OCI-LY7 (cell line): ENCODE measurements at regions not wholly inside any gene's neighbourhood (a gene's known extent, or its start where the extent isn't known, plus 50 kb on each side); places are given as distances from the start of the nearest gene placed in this dataset.

Experiments
- BruUV-seq: library from RNA; stranded (reverse); fragments of 400-500 nt; replicated peaks from 2 replicates; lab custom pipeline; 2021; lab: Mats Ljungman, UMichigan
- CTCF ChIA-PET: fragments of 300-600 bp; sonication (Branson Sonifier 250); formaldehyde crosslinking; loops from one replicate; lab custom pipeline; 2022; ENCODE audit warnings: antibody characterized with exemption; ENCODE audit not compliant: unreplicated experiment; lab: Charles Lee
- POLR2A ChIA-PET: fragments of 300-600 bp; sonication (Branson Sonifier 250); formaldehyde crosslinking; loops from one replicate; lab custom pipeline; 2022; ENCODE audit warnings: antibody characterized with exemption; lab: Charles Lee
- DNase-seq: peaks from one replicate; pipeline ENCODE4 v3.0.0-alpha.2; 2015; ENCODE audit warnings: low spot score
- H2AFZ ChIP-seq: fragments of 200-600 bp; sonication (generic), shearing (Covaris generic); 2 replicates; pipeline ENCODE4 v1.6.1; 2014; ENCODE audit warnings: mild to moderate bottlenecking, antibody characterized with exemption, low read length, moderate library complexity
- H3K27ac ChIP-seq: fragments of 200-600 bp; sonication (generic); 2 replicates; pipeline ENCODE4 v1.5.1; 2014; ENCODE audit warnings: mixed run types, low read depth, mild to moderate bottlenecking, moderate library complexity, low read length, inconsistent platforms; ENCODE audit not compliant: poor library complexity, severe bottlenecking
- H3K36me3 ChIP-seq: fragments of 200-600 bp; sonication (generic); 2 replicates; pipeline ENCODE4 v1.6.1; 2014; ENCODE audit warnings: mild to moderate bottlenecking, antibody characterized with exemption, low read length, moderate library complexity, mixed read lengths; ENCODE audit not compliant: insufficient read depth
- H3K4me1 ChIP-seq: fragments of 200-600 bp; sonication (generic); 2 replicates; pipeline ENCODE4 v1.5.1; 2014; ENCODE audit warnings: mild to moderate bottlenecking, low read length; ENCODE audit not compliant: insufficient read depth, poor library complexity, severe bottlenecking
- H3K4me2 ChIP-seq: fragments of 200-600 bp; sonication (generic); 2 replicates; pipeline ENCODE4 v1.6.1; 2014; ENCODE audit warnings: mild to moderate bottlenecking, low read length
- H3K4me3 ChIP-seq: fragments of 200-600 bp; sonication (generic); 2 replicates; pipeline ENCODE4 v1.5.1; 2014; ENCODE audit warnings: mild to moderate bottlenecking, low read depth, low read length; ENCODE audit not compliant: poor library complexity, severe bottlenecking
- H3K79me2 ChIP-seq: fragments of 200-600 bp; sonication (generic); 2 replicates; pipeline ENCODE4 v1.6.1; 2016; ENCODE audit warnings: low read depth, mild to moderate bottlenecking, low read length, moderate library complexity, mixed read lengths; ENCODE audit not compliant: insufficient read depth
- H3K9me2 ChIP-seq: fragments of 200-600 bp; sonication (generic); 2 replicates; pipeline ENCODE4 v1.6.1; 2016; ENCODE audit warnings: mild to moderate bottlenecking, low read length, mixed read lengths; ENCODE audit not compliant: insufficient read depth
- H3K9me3 ChIP-seq: fragments of 200-600 bp; sonication (generic); 2 replicates; pipeline ENCODE4 v1.6.1; 2014; ENCODE audit warnings: mild to moderate bottlenecking, mixed run types, low read length, mixed read lengths
- H4K20me1 ChIP-seq: fragments of 200-600 bp; sonication (generic); 2 replicates; pipeline ENCODE4 v1.6.1; 2014; ENCODE audit warnings: mild to moderate bottlenecking, antibody characterized with exemption, low read length, moderate library complexity, mixed read lengths; ENCODE audit not compliant: insufficient read depth
- EZH2phosphoT487 ChIP-seq: fragments of 200-600 bp; sonication (generic); IDR thresholded peaks from 2 replicates; pipeline ENCODE4 v1.6.1; 2018; ENCODE audit warnings: low read depth, borderline replicate concordance, mild to moderate bottlenecking, mixed run types, antibody characterized with exemption, low read length, moderate library complexity, mixed read lengths
- intact Hi-C: fragments of 100-400 bp; cut with micrococcal nuclease; formaldehyde crosslinking; loops from one replicate; pipeline ENCODE4 v1.10.0; 2022; ENCODE audit not compliant: unreplicated experiment
- TF ChIP-seq, protein P1 (sequence below): fragments of 200-600 bp; sonication (generic); conservative IDR thresholded peaks from 2 replicates; pipeline ENCODE4 v1.5.1; 2014; ENCODE audit warnings: mild to moderate bottlenecking, antibody characterized with exemption, low read length, moderate library complexity, mixed read lengths

DNA sequence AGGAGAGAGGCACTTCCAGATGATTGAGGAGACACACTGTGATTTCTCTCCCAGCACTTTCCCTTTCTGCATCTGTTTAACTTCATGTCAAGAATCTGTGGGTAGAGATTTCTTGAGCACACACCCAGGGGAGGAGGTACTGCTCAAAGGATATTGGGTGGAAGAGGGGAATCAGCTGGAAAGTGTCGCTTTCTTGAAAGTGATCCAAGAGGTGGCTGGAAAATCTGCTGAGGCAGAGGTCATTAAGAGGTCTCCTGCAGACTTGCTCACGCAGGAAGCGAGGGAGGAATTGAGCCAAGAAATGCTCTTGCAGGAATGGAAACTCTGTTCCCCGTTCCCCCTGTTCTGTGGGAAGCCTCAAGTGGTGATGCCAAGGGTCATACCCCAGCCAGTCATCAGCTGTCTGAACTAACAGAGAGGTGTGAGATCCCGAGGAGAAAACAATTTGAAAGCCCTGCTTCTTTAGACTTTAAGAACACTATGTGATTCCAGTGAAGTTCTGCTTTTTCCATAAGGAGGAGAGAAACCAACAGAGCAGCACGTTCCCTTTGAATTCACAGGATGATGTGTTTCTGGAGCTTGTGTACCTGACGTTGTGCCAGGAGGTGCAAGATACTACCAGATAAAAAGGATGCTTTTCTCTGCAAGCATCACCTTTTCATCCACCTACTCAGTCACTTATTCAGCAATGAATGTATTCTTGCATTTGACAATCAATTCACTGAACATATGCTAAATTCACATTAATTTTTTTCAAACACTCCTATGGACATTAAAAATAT lies 163.4 kb upstream of the GPR12 start:
- H3K36me3 ChIP-seq = no peaks in the 10 kb centered on the region
- H3K4me1 ChIP-seq = peaks cover 10% of the 10 kb centered on the region
- H3K9me3 ChIP-seq = no peaks in the 10 kb centered on the region
- no peak for TF ChIP-seq EZH2phosphoT487
- TF ChIP-seq, protein P1, sequence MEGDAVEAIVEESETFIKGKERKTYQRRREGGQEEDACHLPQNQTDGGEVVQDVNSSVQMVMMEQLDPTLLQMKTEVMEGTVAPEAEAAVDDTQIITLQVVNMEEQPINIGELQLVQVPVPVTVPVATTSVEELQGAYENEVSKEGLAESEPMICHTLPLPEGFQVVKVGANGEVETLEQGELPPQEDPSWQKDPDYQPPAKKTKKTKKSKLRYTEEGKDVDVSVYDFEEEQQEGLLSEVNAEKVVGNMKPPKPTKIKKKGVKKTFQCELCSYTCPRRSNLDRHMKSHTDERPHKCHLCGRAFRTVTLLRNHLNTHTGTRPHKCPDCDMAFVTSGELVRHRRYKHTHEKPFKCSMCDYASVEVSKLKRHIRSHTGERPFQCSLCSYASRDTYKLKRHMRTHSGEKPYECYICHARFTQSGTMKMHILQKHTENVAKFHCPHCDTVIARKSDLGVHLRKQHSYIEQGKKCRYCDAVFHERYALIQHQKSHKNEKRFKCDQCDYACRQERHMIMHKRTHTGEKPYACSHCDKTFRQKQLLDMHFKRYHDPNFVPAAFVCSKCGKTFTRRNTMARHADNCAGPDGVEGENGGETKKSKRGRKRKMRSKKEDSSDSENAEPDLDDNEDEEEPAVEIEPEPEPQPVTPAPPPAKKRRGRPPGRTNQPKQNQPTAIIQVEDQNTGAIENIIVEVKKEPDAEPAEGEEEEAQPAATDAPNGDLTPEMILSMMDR = no peak
- ChIA-PET CTCF (no interaction called here), POLR2A (no interaction called here)
- H3K4me3 ChIP-seq = no peak overlapping the region
- intact Hi-C loops = no loop called here
- no peaks in the 10 kb centered on the region for H3K79me2 ChIP-seq
- no peak overlapping the region for H3K27ac ChIP-seq
- H2AFZ ChIP-seq = no peak overlapping the region
- DNase-seq = no peak
- no peak overlapping the region for H3K4me2 ChIP-seq
- no peaks in the 10 kb centered on the region for H4K20me1 ChIP-seq
- no peaks in the 10 kb centered on the region for H3K9me2 ChIP-seq
- BruUV-seq = no TSS peak

DNA sequence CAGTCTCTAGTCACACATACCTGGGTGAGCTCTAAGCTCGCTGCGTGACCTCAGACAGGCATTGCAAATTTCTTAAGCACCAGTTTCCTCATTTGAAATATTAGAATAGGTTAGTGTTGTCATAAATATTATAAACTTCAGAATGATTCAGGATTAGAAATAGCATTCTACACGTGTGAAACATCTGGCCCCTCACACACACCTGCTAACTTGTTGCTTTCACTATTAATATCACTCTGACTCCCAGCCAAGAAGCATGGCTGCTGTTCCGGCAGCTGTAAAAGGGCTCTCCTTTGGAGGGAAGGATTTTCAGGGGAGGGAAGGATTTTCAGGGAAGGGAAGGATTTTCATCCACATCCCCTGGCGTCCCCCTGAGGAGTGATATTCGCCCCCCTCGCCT lies 161.3 kb upstream of the GPR12 start:
- no peak overlapping the region for H2AFZ ChIP-seq
- H3K27ac ChIP-seq = no peak overlapping the region
- DNase-seq = peak; percentile 7
- H3K4me1 ChIP-seq = peaks cover 10% of the 10 kb centered on the region
- H4K20me1 ChIP-seq = no peaks in the 10 kb centered on the region
- H3K9me2 ChIP-seq = no peaks in the 10 kb centered on the region
- H3K4me3 ChIP-seq = no peak overlapping the region
- CTCF ChIA-PET = no interaction called here
- H3K36me3 ChIP-seq = no peaks in the 10 kb centered on the region
- TF ChIP-seq, protein P1 = no peak
- intact Hi-C loops = no loop called here
- POLR2A ChIA-PET = no interaction called here
- no TSS peak for BruUV-seq
- no peaks in the 10 kb centered on the region for H3K9me3 ChIP-seq
- H3K4me2 ChIP-seq = peak overlapping the region; percentile 45
- H3K79me2 ChIP-seq = no peaks in the 10 kb centered on the region

DNA sequence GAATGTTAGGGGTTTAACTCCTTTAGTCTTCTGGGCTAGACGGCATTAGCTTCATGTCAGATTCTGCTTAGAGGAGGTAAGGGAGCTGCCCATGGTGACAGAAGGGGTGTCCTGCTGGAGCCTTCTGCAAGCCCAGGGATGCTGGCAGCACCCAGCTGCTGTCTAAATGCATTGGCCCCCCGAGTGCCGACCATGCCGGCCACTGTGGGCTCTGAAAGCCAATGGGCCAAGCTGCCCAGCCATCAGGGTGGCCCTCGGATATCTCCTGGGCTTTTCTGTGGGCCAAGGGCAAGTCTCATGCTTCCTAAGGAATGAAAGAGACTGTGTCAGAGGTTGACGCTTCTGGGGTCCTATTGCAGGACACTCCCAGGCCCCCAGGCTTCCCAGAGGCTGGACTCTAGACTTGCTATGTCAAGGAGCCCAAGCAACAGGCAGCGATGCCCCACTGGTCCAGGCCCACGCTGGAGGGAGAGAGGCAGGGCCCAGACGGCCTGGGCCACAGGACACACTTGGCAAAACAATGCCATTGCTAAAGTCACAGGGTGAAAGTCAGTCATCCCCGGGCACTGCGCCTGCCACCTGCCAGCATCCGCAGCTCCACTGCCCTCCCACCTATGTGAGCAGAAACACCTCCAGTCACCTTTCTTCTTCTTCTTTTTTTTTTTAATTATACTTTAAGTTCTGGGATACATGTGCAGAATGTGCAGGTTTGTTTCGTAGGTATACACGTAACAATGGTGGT lies 160.2 kb upstream of the GPR12 start:
- ChIA-PET POLR2A (no interaction called here), CTCF (no interaction called here)
- H3K9me2 ChIP-seq = no peaks in the 10 kb centered on the region
- H3K36me3 ChIP-seq = no peaks in the 10 kb centered on the region
- no peak overlapping the region for H3K27ac ChIP-seq
- DNase-seq = no peak
- H2AFZ ChIP-seq = no peak overlapping the region
- no peak overlapping the region for H3K4me2 ChIP-seq
- intact Hi-C loops = no loop called here
- TF ChIP-seq, protein P1 = no peak
- no peak for TF ChIP-seq EZH2phosphoT487
- H3K4me3 ChIP-seq = no peak overlapping the region
- no peaks in the 10 kb centered on the region for H3K79me2 ChIP-seq
- no peaks in the 10 kb centered on the region for H4K20me1 ChIP-seq
- BruUV-seq = no TSS peak
- peaks cover 10% of the 10 kb centered on the region for H3K4me1 ChIP-seq
- no peaks in the 10 kb centered on the region for H3K9me3 ChIP-seq
